HepG2 (cell line): ENCODE measurements at regions not wholly inside any gene's neighbourhood (a gene's known extent, or its start where the extent isn't known, plus 50 kb on each side); places are given as distances from the start of the nearest gene placed in this dataset.

Experiments used
- HHEX ChIP-seq: IDR thresholded peaks from 2 replicates; pipeline ENCODE4 v1.6.1; 2016; ENCODE audit warnings: control low read depth
- HMG20B ChIP-seq: conservative IDR thresholded peaks from 2 replicates; pipeline ENCODE4 v1.6.1; 2016; ENCODE audit warnings: missing genetic modification reagents, missing compliant biosample characterization
- HMGA1 ChIP-seq: sonication (generic); formaldehyde crosslinking; conservative IDR thresholded peaks from 2 replicates; pipeline ENCODE4 v1.4.0; 2020; ENCODE audit warnings: missing genetic modification reagents
- HOXA3 ChIP-seq: sonication (generic); formaldehyde crosslinking; IDR thresholded peaks from 2 replicates; pipeline ENCODE4 v1.5.0; 2020; ENCODE audit warnings: missing genetic modification reagents
- MTF1 ChIP-seq: sonication (generic); formaldehyde crosslinking; IDR thresholded peaks from 2 replicates; pipeline ENCODE4 v1.5.0; 2020; ENCODE audit warnings: missing genetic modification reagents
- NCOA5 ChIP-seq: sonication (generic); formaldehyde crosslinking; IDR thresholded peaks from 2 replicates; pipeline ENCODE4 v1.4.0; 2020; ENCODE audit warnings: missing genetic modification reagents
- NKX3-1 ChIP-seq: sonication (generic); formaldehyde crosslinking; IDR thresholded peaks from 2 replicates; pipeline ENCODE4 v1.5.0; 2020; ENCODE audit warnings: missing genetic modification reagents
- NR2C2 ChIP-seq: sonication (generic); formaldehyde crosslinking; IDR thresholded peaks from 2 replicates; pipeline ENCODE4 v1.4.0; 2020; ENCODE audit warnings: missing genetic modification reagents, mild to moderate bottlenecking, moderate library complexity, borderline replicate concordance
- PPARG ChIP-seq: conservative IDR thresholded peaks from 2 replicates; pipeline ENCODE4 v1.6.1; 2016; ENCODE audit warnings: missing biosample characterization, missing genetic modification reagents
- ZFP37 ChIP-seq: sonication (generic); formaldehyde crosslinking; IDR thresholded peaks from 2 replicates; pipeline ENCODE4 v1.4.0; 2020; ENCODE audit warnings: missing genetic modification reagents, borderline replicate concordance
- ZNF496 ChIP-seq: sonication (generic); formaldehyde crosslinking; IDR thresholded peaks from 2 replicates; pipeline ENCODE4 v1.8.1; 2023; ENCODE audit warnings: mild to moderate bottlenecking, moderate library complexity, missing genetic modification reagents; ENCODE audit not compliant: insufficient replicate concordance
- ZNF546 ChIP-seq: sonication (generic); formaldehyde crosslinking; conservative IDR thresholded peaks from 2 replicates; pipeline ENCODE4 v1.8.1; 2023; ENCODE audit warnings: mild to moderate bottlenecking, missing genetic modification reagents
- ZNF850 ChIP-seq: sonication (generic); formaldehyde crosslinking; conservative IDR thresholded peaks from 2 replicates; pipeline ENCODE4 v1.9.0; 2021; ENCODE audit warnings: mild to moderate bottlenecking, missing genetic modification reagents
- TF ChIP-seq, protein P1 (sequence below): fragments of 450-650 bp; IDR thresholded peaks from 2 replicates; pipeline ENCODE4 v1.6.1; 2016
- TF ChIP-seq, protein P2 (sequence below): sonication (generic); formaldehyde crosslinking; IDR thresholded peaks from 2 replicates; pipeline ENCODE4 v1.5.1; 2020; ENCODE audit warnings: mild to moderate bottlenecking, moderate library complexity, missing genetic modification reagents
- TF ChIP-seq, protein P3 (sequence below): sonication (generic); formaldehyde crosslinking; IDR thresholded peaks from 2 replicates; pipeline ENCODE4 v1.4.0; 2020; ENCODE audit warnings: missing genetic modification reagents, mild to moderate bottlenecking, borderline replicate concordance
- TF ChIP-seq, protein P4 (sequence below): sonication (generic); formaldehyde crosslinking; IDR thresholded peaks from 2 replicates; pipeline ENCODE4 v1.4.0; 2020; ENCODE audit warnings: missing genetic modification reagents, mild to moderate bottlenecking, borderline replicate concordance
- TF ChIP-seq, protein P5 (sequence below): sonication (generic); formaldehyde crosslinking; IDR thresholded peaks from 2 replicates; pipeline ENCODE4 v1.5.0; 2020; ENCODE audit warnings: missing genetic modification reagents, mild to moderate bottlenecking, borderline replicate concordance
- TF ChIP-seq, protein P6 (sequence below): sonication (generic); formaldehyde crosslinking; IDR thresholded peaks from 2 replicates; pipeline ENCODE4 v1.5.1; 2020; ENCODE audit warnings: missing genetic modification reagents, mild to moderate bottlenecking, borderline replicate concordance

DNA sequence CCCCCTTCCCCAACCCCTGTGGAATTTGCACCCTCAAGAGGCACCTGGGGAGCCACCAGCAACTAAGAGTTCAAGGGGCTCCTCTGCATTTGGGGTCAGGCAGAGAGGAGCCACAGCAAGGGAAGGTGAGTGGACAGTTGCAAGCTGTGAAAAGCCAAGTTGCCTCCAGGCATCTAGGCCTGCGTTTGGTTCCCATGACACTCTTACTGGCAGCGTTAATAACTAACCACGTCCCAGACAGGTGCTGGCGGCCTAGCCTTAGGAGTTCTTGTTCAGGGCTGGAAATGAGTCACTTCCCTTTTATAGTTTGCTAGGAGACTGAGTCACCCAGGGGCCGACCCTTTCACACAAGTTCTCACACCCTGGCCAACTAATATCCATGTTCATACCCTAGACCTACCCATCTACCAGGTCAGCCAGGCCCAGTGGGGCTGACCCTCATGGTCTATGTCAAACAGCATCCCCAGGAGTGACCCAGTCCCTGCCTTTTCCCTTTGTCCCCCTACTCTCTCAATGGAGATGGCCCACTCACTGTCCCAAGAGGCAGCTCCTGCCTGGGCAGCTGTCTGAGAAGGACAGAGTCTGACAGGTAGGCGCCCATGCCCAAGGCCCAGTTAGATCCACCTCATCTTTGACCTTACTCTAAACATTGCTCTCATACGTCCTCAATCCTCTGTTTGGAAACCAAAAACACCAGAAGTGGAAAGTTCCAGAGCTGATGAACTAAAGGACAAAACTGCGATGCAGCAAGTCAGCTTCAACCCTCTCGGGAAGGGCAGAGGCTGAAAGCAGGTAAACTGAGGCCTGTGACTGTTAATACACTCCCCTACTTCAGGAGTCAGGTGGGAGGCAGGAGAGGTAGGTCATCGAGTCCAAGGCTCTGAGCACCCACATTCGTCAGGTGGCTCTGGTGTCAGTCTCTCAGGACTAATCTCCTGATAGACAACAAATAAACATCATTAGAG lies 300.6 kb downstream of the SOX9 start (continued):
- TF ChIP-seq, protein P1, sequence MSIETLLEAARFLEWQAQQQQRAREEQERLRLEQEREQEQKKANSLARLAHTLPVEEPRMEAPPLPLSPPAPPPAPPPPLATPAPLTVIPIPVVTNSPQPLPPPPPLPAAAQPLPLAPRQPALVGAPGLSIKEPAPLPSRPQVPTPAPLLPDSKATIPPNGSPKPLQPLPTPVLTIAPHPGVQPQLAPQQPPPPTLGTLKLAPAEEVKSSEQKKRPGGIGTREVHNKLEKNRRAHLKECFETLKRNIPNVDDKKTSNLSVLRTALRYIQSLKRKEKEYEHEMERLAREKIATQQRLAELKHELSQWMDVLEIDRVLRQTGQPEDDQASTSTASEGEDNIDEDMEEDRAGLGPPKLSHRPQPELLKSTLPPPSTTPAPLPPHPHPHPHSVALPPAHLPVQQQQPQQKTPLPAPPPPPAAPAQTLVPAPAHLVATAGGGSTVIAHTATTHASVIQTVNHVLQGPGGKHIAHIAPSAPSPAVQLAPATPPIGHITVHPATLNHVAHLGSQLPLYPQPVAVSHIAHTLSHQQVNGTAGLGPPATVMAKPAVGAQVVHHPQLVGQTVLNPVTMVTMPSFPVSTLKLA, result no peak
- TF ChIP-seq, protein P2, sequence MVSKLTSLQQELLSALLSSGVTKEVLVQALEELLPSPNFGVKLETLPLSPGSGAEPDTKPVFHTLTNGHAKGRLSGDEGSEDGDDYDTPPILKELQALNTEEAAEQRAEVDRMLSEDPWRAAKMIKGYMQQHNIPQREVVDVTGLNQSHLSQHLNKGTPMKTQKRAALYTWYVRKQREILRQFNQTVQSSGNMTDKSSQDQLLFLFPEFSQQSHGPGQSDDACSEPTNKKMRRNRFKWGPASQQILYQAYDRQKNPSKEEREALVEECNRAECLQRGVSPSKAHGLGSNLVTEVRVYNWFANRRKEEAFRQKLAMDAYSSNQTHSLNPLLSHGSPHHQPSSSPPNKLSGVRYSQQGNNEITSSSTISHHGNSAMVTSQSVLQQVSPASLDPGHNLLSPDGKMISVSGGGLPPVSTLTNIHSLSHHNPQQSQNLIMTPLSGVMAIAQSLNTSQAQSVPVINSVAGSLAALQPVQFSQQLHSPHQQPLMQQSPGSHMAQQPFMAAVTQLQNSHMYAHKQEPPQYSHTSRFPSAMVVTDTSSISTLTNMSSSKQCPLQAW (CRISPR knock-in tag), result peak; percentile 100
- TF ChIP-seq, protein P3, sequence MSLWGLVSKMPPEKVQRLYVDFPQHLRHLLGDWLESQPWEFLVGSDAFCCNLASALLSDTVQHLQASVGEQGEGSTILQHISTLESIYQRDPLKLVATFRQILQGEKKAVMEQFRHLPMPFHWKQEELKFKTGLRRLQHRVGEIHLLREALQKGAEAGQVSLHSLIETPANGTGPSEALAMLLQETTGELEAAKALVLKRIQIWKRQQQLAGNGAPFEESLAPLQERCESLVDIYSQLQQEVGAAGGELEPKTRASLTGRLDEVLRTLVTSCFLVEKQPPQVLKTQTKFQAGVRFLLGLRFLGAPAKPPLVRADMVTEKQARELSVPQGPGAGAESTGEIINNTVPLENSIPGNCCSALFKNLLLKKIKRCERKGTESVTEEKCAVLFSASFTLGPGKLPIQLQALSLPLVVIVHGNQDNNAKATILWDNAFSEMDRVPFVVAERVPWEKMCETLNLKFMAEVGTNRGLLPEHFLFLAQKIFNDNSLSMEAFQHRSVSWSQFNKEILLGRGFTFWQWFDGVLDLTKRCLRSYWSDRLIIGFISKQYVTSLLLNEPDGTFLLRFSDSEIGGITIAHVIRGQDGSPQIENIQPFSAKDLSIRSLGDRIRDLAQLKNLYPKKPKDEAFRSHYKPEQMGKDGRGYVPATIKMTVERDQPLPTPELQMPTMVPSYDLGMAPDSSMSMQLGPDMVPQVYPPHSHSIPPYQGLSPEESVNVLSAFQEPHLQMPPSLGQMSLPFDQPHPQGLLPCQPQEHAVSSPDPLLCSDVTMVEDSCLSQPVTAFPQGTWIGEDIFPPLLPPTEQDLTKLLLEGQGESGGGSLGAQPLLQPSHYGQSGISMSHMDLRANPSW (CRISPR knock-in tag), result 0 out of 2 replicates have a peak, but pooled peaks have one; percentile 12
- TF ChIP-seq, protein P4, sequence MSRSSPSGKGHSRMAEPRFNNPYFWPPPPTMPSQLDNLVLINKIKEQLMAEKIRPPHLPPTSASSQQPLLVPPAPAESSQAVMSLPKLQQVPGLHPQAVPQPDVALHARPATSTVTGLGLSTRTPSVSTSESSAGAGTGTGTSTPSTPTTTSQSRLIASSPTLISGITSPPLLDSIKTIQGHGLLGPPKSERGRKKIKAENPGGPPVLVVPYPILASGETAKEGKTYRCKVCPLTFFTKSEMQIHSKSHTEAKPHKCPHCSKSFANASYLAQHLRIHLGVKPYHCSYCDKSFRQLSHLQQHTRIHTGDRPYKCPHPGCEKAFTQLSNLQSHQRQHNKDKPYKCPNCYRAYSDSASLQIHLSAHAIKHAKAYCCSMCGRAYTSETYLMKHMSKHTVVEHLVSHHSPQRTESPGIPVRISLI (CRISPR knock-in tag), result peak; percentile 29; the same call in 1 of the 2 replicates
- TF ChIP-seq NR2C2 (CRISPR knock-in tag) (no peak), HHEX (no peak), ZFP37 (CRISPR knock-in tag) (peak; percentile 72), ZNF850 (no peak), HOXA3 (CRISPR knock-in tag) (peak; percentile 73; the same call in 1 of the 2 replicates), PPARG (peak; percentile 66), MTF1 (CRISPR knock-in tag) (no peak), NCOA5 (no peak), HMGA1 (CRISPR knock-in tag) (no peak), NKX3-1 (CRISPR knock-in tag) (peak; percentile 21; the same call in 1 of the 2 replicates), ZNF546 (CRISPR knock-in tag) (peak; percentile 90; the same call in 1 of the 2 replicates), HMG20B (CRISPR knock-in tag) (peak; percentile 75; the same call in 1 of the 2 replicates), ZNF496 (no peak)
- TF ChIP-seq, protein P5, sequence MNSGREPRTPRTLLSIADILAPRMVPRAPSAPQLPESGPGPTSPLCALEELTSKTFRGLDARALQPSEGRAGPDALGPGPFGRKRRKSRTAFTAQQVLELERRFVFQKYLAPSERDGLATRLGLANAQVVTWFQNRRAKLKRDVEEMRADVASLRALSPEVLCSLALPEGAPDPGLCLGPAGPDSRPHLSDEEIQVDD, result 0 out of 2 replicates have a peak, but pooled peaks have one; percentile 52
- TF ChIP-seq, protein P6, sequence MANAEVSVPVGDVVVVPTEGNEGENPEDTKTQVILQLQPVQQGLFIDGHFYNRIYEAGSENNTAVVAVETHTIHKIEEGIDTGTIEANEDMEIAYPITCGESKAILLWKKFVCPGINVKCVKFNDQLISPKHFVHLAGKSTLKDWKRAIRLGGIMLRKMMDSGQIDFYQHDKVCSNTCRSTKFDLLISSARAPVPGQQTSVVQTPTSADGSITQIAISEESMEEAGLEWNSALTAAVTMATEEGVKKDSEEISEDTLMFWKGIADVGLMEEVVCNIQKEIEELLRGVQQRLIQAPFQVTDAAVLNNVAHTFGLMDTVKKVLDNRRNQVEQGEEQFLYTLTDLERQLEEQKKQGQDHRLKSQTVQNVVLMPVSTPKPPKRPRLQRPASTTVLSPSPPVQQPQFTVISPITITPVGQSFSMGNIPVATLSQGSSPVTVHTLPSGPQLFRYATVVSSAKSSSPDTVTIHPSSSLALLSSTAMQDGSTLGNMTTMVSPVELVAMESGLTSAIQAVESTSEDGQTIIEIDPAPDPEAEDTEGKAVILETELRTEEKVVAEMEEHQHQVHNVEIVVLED (CRISPR knock-in tag), result peak; percentile 50; the same call in 1 of the 2 replicates
